ENCODE measurements at regions not wholly inside any gene's neighbourhood (a gene's known extent, or its start where the extent isn't known, plus 50 kb on each side); places are given as distances from the start of the nearest gene placed in this dataset.

DNA sequence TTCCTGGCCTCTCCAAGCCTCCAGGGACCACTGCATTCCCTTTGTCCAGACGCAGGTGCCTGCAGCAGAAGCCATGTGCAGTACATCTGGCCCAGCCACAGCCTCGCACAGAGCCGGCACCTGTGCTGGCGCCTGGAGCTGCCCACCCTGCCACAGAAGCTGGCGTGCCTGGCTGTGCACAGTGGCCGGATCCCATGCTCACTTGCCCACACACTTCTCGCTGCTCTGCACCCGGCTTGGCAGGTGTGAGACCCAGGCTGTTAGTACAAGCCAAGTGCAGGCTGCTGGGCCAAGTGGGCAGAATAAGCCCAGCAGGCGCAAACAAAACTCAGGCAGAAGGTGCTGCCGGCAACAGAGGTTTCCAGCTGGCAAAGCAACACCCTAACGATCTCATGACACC lies 124.5 kb upstream of the CCDC150 start:
- TF ChIP-seq POLR2A (IDR thresholded peaks at IDR 0.05): no peak
- TF ChIP-seq, protein P1, sequence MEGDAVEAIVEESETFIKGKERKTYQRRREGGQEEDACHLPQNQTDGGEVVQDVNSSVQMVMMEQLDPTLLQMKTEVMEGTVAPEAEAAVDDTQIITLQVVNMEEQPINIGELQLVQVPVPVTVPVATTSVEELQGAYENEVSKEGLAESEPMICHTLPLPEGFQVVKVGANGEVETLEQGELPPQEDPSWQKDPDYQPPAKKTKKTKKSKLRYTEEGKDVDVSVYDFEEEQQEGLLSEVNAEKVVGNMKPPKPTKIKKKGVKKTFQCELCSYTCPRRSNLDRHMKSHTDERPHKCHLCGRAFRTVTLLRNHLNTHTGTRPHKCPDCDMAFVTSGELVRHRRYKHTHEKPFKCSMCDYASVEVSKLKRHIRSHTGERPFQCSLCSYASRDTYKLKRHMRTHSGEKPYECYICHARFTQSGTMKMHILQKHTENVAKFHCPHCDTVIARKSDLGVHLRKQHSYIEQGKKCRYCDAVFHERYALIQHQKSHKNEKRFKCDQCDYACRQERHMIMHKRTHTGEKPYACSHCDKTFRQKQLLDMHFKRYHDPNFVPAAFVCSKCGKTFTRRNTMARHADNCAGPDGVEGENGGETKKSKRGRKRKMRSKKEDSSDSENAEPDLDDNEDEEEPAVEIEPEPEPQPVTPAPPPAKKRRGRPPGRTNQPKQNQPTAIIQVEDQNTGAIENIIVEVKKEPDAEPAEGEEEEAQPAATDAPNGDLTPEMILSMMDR (IDR thresholded peaks at IDR 0.05): no peak
